HCT116 (cell line): ENCODE measurements at regions not wholly inside any gene's neighbourhood (a gene's known extent, or its start where the extent isn't known, plus 50 kb on each side); places are given as distances from the start of the nearest gene placed in this dataset.

Source experiments
- CBX3 ChIP-seq: IDR thresholded peaks from 2 replicates; pipeline ENCODE4 v1.6.1; 2012; ENCODE audit warnings: low read depth
- ELF1 ChIP-seq: IDR thresholded peaks from 2 replicates; pipeline ENCODE4 v1.6.1; 2012; ENCODE audit warnings: low read depth, borderline replicate concordance
- EZH2phosphoT487 ChIP-seq: fragments of 200-600 bp; IDR thresholded peaks from 2 replicates; pipeline ENCODE4 v1.6.1; 2018; ENCODE audit warnings: antibody characterized with exemption, borderline replicate concordance
- POLR2A ChIP-seq: IDR thresholded peaks from 2 replicates; pipeline ENCODE4 v1.7.0; 2011; ENCODE audit warnings: borderline replicate concordance; ENCODE audit not compliant: insufficient read depth, insufficient read length; ENCODE audit errors: extremely low read depth
- POLR2AphosphoS5 ChIP-seq: IDR thresholded peaks from 2 replicates; pipeline ENCODE4 v1.6.1; 2011; ENCODE audit warnings: mild to moderate bottlenecking, low read depth, low read length, moderate library complexity
- TCF7L2 ChIP-seq: IDR thresholded peaks from 2 replicates; pipeline ENCODE4 v1.7.0; 2011; ENCODE audit warnings: borderline replicate concordance, inconsistent platforms; ENCODE audit not compliant: insufficient read depth, insufficient read length; ENCODE audit errors: extremely low read depth
- YY1 ChIP-seq: IDR thresholded peaks from 2 replicates; pipeline ENCODE4 v1.6.1; 2011; ENCODE audit warnings: low read length, low read depth, moderate library complexity, mild to moderate bottlenecking; ENCODE audit not compliant: insufficient replicate concordance; ENCODE audit errors: extremely low read depth
- TF ChIP-seq, protein P1 (sequence below), 3 experiments: fragments of 200-600 bp in 1 of 3; sonication (generic) in 1 of 3; IDR thresholded peaks in 2 of 3; conservative IDR thresholded peaks in 1 of 3; 2 replicates each; pipeline ENCODE4 v1.5.1; 2012 to 2017; ENCODE audit warnings: low read depth in 2 of 3, low read length in 2 of 3, antibody characterized with exemption in 1 of 3, borderline replicate concordance in 1 of 3, control low read depth in 1 of 3, mild to moderate bottlenecking in 1 of 3, mixed read lengths in 1 of 3, mixed run types in 1 of 3, moderate library complexity in 1 of 3; ENCODE audit not compliant: insufficient read depth in 1 of 3
- TF ChIP-seq, protein P2 (sequence below): IDR thresholded peaks from 2 replicates; pipeline ENCODE4 v1.6.1; 2012
- TF ChIP-seq, protein P3 (sequence below): IDR thresholded peaks from 2 replicates; pipeline ENCODE4 v1.6.1; 2012
- TF ChIP-seq, protein P4 (sequence below): IDR thresholded peaks from 2 replicates; pipeline ENCODE4 v1.6.1; 2012; ENCODE audit warnings: low read depth

DNA sequence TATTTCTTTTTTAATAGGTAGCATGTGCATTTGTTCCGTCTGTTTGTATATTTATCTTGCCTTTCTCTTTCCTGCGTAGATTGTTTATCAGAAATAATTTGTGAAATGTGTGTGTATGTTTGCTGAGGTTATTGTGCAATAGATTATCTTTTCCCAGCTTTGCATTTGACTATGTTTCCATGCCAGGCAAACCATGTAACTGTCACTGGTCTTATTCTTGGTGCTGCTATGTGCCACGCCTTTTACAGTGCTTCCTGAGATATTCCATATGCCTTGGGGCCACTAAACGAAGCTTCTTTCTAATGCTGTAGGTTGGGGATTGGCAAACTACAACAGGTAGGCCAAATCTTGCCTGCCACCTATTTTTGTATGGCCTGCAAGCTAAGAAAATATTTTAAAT is 598.8 kb downstream of the PLPP3 start:
- TF ChIP-seq, protein P1, sequence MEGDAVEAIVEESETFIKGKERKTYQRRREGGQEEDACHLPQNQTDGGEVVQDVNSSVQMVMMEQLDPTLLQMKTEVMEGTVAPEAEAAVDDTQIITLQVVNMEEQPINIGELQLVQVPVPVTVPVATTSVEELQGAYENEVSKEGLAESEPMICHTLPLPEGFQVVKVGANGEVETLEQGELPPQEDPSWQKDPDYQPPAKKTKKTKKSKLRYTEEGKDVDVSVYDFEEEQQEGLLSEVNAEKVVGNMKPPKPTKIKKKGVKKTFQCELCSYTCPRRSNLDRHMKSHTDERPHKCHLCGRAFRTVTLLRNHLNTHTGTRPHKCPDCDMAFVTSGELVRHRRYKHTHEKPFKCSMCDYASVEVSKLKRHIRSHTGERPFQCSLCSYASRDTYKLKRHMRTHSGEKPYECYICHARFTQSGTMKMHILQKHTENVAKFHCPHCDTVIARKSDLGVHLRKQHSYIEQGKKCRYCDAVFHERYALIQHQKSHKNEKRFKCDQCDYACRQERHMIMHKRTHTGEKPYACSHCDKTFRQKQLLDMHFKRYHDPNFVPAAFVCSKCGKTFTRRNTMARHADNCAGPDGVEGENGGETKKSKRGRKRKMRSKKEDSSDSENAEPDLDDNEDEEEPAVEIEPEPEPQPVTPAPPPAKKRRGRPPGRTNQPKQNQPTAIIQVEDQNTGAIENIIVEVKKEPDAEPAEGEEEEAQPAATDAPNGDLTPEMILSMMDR (IDR thresholded peaks at IDR 0.05 in 2 of 3, conservative IDR thresholded peaks at IDR 0.05 in 1 of 3; ENCODE audit: borderline replicate concordance in 1 of 3, insufficient read depth in 1 of 3, low read depth in 2 of 3, low read length in 2 of 3) = no peak
- TF ChIP-seq, protein P2, sequence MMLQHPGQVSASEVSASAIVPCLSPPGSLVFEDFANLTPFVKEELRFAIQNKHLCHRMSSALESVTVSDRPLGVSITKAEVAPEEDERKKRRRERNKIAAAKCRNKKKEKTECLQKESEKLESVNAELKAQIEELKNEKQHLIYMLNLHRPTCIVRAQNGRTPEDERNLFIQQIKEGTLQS = no peak
- TF ChIP-seq, protein P3, sequence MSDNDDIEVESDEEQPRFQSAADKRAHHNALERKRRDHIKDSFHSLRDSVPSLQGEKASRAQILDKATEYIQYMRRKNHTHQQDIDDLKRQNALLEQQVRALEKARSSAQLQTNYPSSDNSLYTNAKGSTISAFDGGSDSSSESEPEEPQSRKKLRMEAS = no peak
- TF ChIP-seq POLR2AphosphoS5 = no peak
- no peak for TF ChIP-seq CBX3
- no peak for TF ChIP-seq TCF7L2
- TF ChIP-seq, protein P4, sequence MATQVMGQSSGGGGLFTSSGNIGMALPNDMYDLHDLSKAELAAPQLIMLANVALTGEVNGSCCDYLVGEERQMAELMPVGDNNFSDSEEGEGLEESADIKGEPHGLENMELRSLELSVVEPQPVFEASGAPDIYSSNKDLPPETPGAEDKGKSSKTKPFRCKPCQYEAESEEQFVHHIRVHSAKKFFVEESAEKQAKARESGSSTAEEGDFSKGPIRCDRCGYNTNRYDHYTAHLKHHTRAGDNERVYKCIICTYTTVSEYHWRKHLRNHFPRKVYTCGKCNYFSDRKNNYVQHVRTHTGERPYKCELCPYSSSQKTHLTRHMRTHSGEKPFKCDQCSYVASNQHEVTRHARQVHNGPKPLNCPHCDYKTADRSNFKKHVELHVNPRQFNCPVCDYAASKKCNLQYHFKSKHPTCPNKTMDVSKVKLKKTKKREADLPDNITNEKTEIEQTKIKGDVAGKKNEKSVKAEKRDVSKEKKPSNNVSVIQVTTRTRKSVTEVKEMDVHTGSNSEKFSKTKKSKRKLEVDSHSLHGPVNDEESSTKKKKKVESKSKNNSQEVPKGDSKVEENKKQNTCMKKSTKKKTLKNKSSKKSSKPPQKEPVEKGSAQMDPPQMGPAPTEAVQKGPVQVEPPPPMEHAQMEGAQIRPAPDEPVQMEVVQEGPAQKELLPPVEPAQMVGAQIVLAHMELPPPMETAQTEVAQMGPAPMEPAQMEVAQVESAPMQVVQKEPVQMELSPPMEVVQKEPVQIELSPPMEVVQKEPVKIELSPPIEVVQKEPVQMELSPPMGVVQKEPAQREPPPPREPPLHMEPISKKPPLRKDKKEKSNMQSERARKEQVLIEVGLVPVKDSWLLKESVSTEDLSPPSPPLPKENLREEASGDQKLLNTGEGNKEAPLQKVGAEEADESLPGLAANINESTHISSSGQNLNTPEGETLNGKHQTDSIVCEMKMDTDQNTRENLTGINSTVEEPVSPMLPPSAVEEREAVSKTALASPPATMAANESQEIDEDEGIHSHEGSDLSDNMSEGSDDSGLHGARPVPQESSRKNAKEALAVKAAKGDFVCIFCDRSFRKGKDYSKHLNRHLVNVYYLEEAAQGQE = no peak
- no peak for TF ChIP-seq POLR2A
- no peak for TF ChIP-seq ELF1
- TF ChIP-seq YY1 = no peak
- TF ChIP-seq EZH2phosphoT487 = no peak
